ENCODE measurements at regions not wholly inside any gene's neighbourhood (a gene's known extent, or its start where the extent isn't known, plus 50 kb on each side); places are given as distances from the start of the nearest gene placed in this dataset.

GRCh38 chr5:6066016-6066415 lies 312.3 kb downstream of the MED10 start:
- Mint-ChIP-seq H3K36me3 (ENCODE audit: insufficient read depth, unreplicated experiment) (no peaks in the 10 kb centered on the region), H3K27me3 (ENCODE audit: unreplicated experiment) (no peaks in the 10 kb centered on the region), H3K4me1 (ENCODE audit: low read depth, unreplicated experiment) (no peaks in the 10 kb centered on the region), H3K9me3 (ENCODE audit: low read depth, unreplicated experiment) (peaks cover 11% of the 10 kb centered on the region), H3K4me3 (ENCODE audit: low read depth, unreplicated experiment) (no peak overlapping the region), H3K27ac (ENCODE audit: unreplicated experiment) (no peak overlapping the region)
- intact Hi-C loops (cut with micrococcal nuclease; ENCODE audit: unreplicated experiment), result no loop called here
- DNase-seq, result no peak
- no peak for TF ChIP-seq CTCF (IDR thresholded peaks at IDR 0.05; ENCODE audit: unreplicated experiment)
- BruUV-seq (replicated peaks), result no TSS peak
- CTCF ChIA-PET, result no interaction called here

GRCh38 chr5:6059137-6059800 lies 319.1 kb downstream of the MED10 start:
- Mint-ChIP-seq H3K4me1 (ENCODE audit: low read depth, unreplicated experiment) (no peaks in the 10 kb centered on the region), H3K27ac (ENCODE audit: unreplicated experiment) (no peak overlapping the region), H3K9me3 (ENCODE audit: low read depth, unreplicated experiment) (peaks cover 6% of the 10 kb centered on the region), H3K36me3 (ENCODE audit: insufficient read depth, unreplicated experiment) (no peaks in the 10 kb centered on the region), H3K4me3 (ENCODE audit: low read depth, unreplicated experiment) (no peak overlapping the region), H3K27me3 (ENCODE audit: unreplicated experiment) (no peaks in the 10 kb centered on the region)
- no peak for TF ChIP-seq CTCF (IDR thresholded peaks at IDR 0.05; ENCODE audit: unreplicated experiment)
- no peak for DNase-seq
- BruUV-seq (replicated peaks), result no TSS peak
- CTCF ChIA-PET, result no interaction called here
- intact Hi-C loops (cut with micrococcal nuclease; ENCODE audit: unreplicated experiment), result no loop called here

GRCh38 chr5:6058055-6058715 lies 320.2 kb downstream of the MED10 start:
- no peaks in the 10 kb centered on the region for H3K27me3 Mint-ChIP-seq (ENCODE audit: unreplicated experiment)
- no peak for DNase-seq
- H3K9me3 Mint-ChIP-seq (ENCODE audit: low read depth, unreplicated experiment), result peaks cover 6% of the 10 kb centered on the region
- TF ChIP-seq CTCF (IDR thresholded peaks at IDR 0.05; ENCODE audit: unreplicated experiment), result no peak
- no peaks in the 10 kb centered on the region for H3K36me3 Mint-ChIP-seq (ENCODE audit: insufficient read depth, unreplicated experiment)
- no TSS peak for BruUV-seq (replicated peaks)
- H3K27ac Mint-ChIP-seq (ENCODE audit: unreplicated experiment), result no peak overlapping the region
- H3K4me3 Mint-ChIP-seq (ENCODE audit: low read depth, unreplicated experiment), result no peak overlapping the region
- H3K4me1 Mint-ChIP-seq (ENCODE audit: low read depth, unreplicated experiment), result no peaks in the 10 kb centered on the region
- intact Hi-C loops (cut with micrococcal nuclease; ENCODE audit: unreplicated experiment), result no loop called here
- CTCF ChIA-PET, result no interaction called here

GRCh38 chr5:6056280-6056679 lies 322.1 kb downstream of the MED10 start:
- BruUV-seq (replicated peaks), result no TSS peak
- CTCF ChIA-PET, result no interaction called here
- intact Hi-C loops (cut with micrococcal nuclease; ENCODE audit: unreplicated experiment), result no loop called here
- TF ChIP-seq CTCF (IDR thresholded peaks at IDR 0.05; ENCODE audit: unreplicated experiment), result no peak
- Mint-ChIP-seq H3K27ac (ENCODE audit: unreplicated experiment) (no peak overlapping the region), H3K4me3 (ENCODE audit: low read depth, unreplicated experiment) (no peak overlapping the region), H3K9me3 (ENCODE audit: low read depth, unreplicated experiment) (peaks cover 9% of the 10 kb centered on the region), H3K27me3 (ENCODE audit: unreplicated experiment) (no peaks in the 10 kb centered on the region), H3K4me1 (ENCODE audit: low read depth, unreplicated experiment) (no peaks in the 10 kb centered on the region), H3K36me3 (ENCODE audit: insufficient read depth, unreplicated experiment) (no peaks in the 10 kb centered on the region)
- DNase-seq, result no peak

Measured in Calu3 (cell line).